ENCODE measurements at regions not wholly inside any gene's neighbourhood (a gene's known extent, or its start where the extent isn't known, plus 50 kb on each side); places are given as distances from the start of the nearest gene placed in this dataset.

GRCh38 chr9:87441251-87441650 lies 56.4 kb upstream of the DAPK1 start:
- H2BK120ac ChIP-seq (replicated peaks; ENCODE audit: low read depth, low read length), result no peak overlapping the region
- no peaks in the 10 kb centered on the region for H4K20me1 ChIP-seq (replicated peaks in 1 of 2; ENCODE audit: control insufficient read depth in 1 of 2, insufficient read depth in 2 of 2, low read length in 2 of 2)
- no peak overlapping the region for H2BK5ac ChIP-seq (ENCODE audit: low read depth, low read length)
- H4K91ac ChIP-seq (replicated peaks; ENCODE audit: insufficient read length, low read length), result no peak overlapping the region
- H3K27me3 ChIP-seq (replicated peaks in 1 of 4; ENCODE audit: control insufficient read depth in 3 of 4, extremely low read depth in 1 of 4, insufficient read depth in 3 of 4, low read length in 3 of 4), result no peaks in the 10 kb centered on the region
- no peaks in the 10 kb centered on the region for H3K23me2 ChIP-seq (ENCODE audit: low read depth, low read length)
- H3K56ac ChIP-seq (replicated peaks; ENCODE audit: insufficient read length, low read depth, low read length), result no peak overlapping the region
- H3K14ac ChIP-seq (ENCODE audit: insufficient read length), result no peak overlapping the region
- FAIRE-seq, result no peak
- no peak overlapping the region for H2AFZ ChIP-seq (ENCODE audit: low read length)
- no peak overlapping the region for H2BK12ac ChIP-seq (ENCODE audit: low read depth, low read length)
- H3K4me2 ChIP-seq (ENCODE audit: insufficient read depth in 1 of 2, low read depth in 2 of 2, low read length in 2 of 2), result no peak overlapping the region
- no peak overlapping the region for H3K4ac ChIP-seq (replicated peaks; ENCODE audit: insufficient read length, low read depth, low read length)
- no peak overlapping the region for H2AK5ac ChIP-seq (ENCODE audit: low read depth, low read length)
- ChIA-PET POLR2A (ENCODE audit: partially characterized antibody) (interaction anchor here (1.4 kb wide), 1 partner anchor 10 kb away, joined by 5 read pairs; no protein-coding TSS in a partner anchor), CTCF (ENCODE audit: partially characterized antibody) (interaction anchor here (0.6 kb wide), 1 partner anchor 1100 kb away, joined by 5 read pairs; no protein-coding TSS in a partner anchor)
- H3K79me1 ChIP-seq (ENCODE audit: low read depth, low read length), result no peaks in the 10 kb centered on the region
- no peak overlapping the region for H2BK15ac ChIP-seq (ENCODE audit: low read length)
- H4K5ac ChIP-seq (ENCODE audit: insufficient read length, low read depth, low read length), result no peak overlapping the region
- peaks cover 0 to 2% (median 0%) of the 10 kb centered on the region in 4 experiments; a peak in 1 of 7 replicates for H3K4me1 ChIP-seq (replicated peaks in 1 of 4; ENCODE audit: control insufficient read depth in 3 of 4, insufficient read depth in 4 of 4, low read length in 3 of 4)
- H3K79me2 ChIP-seq (ENCODE audit: control insufficient read depth in 1 of 2, insufficient read depth in 2 of 2, low read length in 2 of 2), result no peaks in the 10 kb centered on the region
- TF ChIP-seq RNF2 (IDR thresholded peaks at IDR 0.05; ENCODE audit: borderline replicate concordance, low read depth, low read length, missing control alignments, poor library complexity, severe bottlenecking) (no peak), GTF2F1 (IDR thresholded peaks at IDR 0.05; ENCODE audit: borderline replicate concordance, low read depth, low read length) (no peak), KDM1A (IDR thresholded peaks at IDR 0.05; ENCODE audit: borderline replicate concordance, low read length) (no peak), TAF1 (IDR thresholded peaks at IDR 0.05; ENCODE audit: low read depth, low read length) (no peak), MAX (IDR thresholded peaks at IDR 0.05) (no peak), MAFK (IDR thresholded peaks at IDR 0.05; ENCODE audit: low read depth, low read length) (no peak), CREB1 (IDR thresholded peaks at IDR 0.05) (no peak)
- H3K4me3 ChIP-seq (ENCODE audit: extremely low read depth in 1 of 4, insufficient read depth in 2 of 4, low read depth in 3 of 4, low read length in 4 of 4), result no peak overlapping the region
- H3K9me3 ChIP-seq (ENCODE audit: insufficient read depth in 2 of 2, low read depth in 1 of 2, low read length in 1 of 2), result no peaks in the 10 kb centered on the region
- H3K36me3 ChIP-seq (ENCODE audit: control insufficient read depth in 2 of 4, insufficient read depth in 4 of 4, low read length in 3 of 4), result no peaks in the 10 kb centered on the region
- 93% methylated on average over 2 of the region's 2 CpGs; no CpG with 5 or more reads in 1 of the 2 experiments for WGBS, 2 experiments (ENCODE audit: extremely low coverage in 1 of 2, insufficient coverage in 1 of 2, insufficient read length in 1 of 2, insufficient replicate concordance in 2 of 2, low coverage in 1 of 2, low lambda C conversion rate in 2 of 2, missing lambda C conversion rate in 1 of 2)
- no peak overlapping the region for H3K27ac ChIP-seq (ENCODE audit: low read depth, low read length)
- no peak overlapping the region for H2BK20ac ChIP-seq (ENCODE audit: low read length)
- H3K9ac ChIP-seq (replicated peaks in 1 of 4; ENCODE audit: extremely low read depth in 1 of 4, low read depth in 3 of 4, low read length in 3 of 4), result no peak overlapping the region
- no peak for DNase-seq (ENCODE audit: low read depth in 1 of 2, low spot score in 2 of 2)
- H3K18ac ChIP-seq (ENCODE audit: extremely low read depth, low read length), result no peak overlapping the region; the same call in 1 of the 2 replicates
- no peak overlapping the region for H4K8ac ChIP-seq (ENCODE audit: extremely low read depth, insufficient read depth, low read length)
- H3K23ac ChIP-seq (ENCODE audit: insufficient read length), result no peak overlapping the region
